ENCODE measurements at regions not wholly inside any gene's neighbourhood (a gene's known extent, or its start where the extent isn't known, plus 50 kb on each side); places are given as distances from the start of the nearest gene placed in this dataset.
"Not testable (repeated sequence)": the region's sequence is repeated elsewhere in the genome, so short reads cannot be mapped to it uniquely, and the experiment has no call there.

DNA sequence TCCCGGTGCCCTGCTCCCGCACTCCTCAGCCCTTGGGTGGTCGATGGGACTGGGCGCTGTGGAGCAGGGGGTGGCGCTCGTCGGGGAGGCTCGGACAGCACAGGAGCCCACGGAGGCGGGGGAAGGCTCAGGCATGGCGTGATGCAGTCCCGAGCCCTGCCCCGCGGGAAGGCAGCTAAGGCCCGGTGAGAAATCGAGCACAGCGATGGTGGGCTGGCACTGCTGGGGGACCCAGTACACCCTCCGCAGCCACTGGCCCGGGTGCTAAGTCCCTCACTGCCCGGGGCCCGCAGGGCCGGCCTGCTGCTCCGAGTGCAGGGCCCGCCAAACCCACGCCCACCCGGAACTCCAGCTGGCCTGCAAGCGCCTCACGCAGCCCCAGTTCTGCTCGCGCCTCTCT is 185.2 kb upstream of the FOXK1 start:
- TF ChIP-seq CTCF, POLR2A (IDR thresholded peaks at IDR 0.05): not testable (repeated sequence)
